Cardiac muscle cell (in vitro differentiated cells and primary cell): ENCODE measurements at regions not wholly inside any gene's neighbourhood (a gene's known extent, or its start where the extent isn't known, plus 50 kb on each side); places are given as distances from the start of the nearest gene placed in this dataset.

Source experiments
- DNase-seq, 2 donors: peaks; one replicate each; pipeline versions ENCODE4 v3.0.0 to v3.0.0-alpha.2; 2010 to 2017; ENCODE audit warnings: low read depth in 1 of 2, low spot score in 1 of 2
- H3K27ac ChIP-seq: fragments of 200-600 bp; sonication (generic); 2 replicates; pipeline ENCODE4 v1.5.1; 2016
- H3K27me3 ChIP-seq: fragments of 200-600 bp; sonication (generic); 2 replicates; pipeline ENCODE4 v1.6.0; 2016; ENCODE audit warnings: control low read depth
- H3K36me3 ChIP-seq: fragments of 200-600 bp; sonication (generic); 2 replicates; pipeline ENCODE4 v1.5.1; 2016; ENCODE audit warnings: control low read depth
- H3K4me1 ChIP-seq: fragments of 200-600 bp; sonication (generic); 2 replicates; pipeline ENCODE4 v1.8.1; 2017; ENCODE audit warnings: low read depth, mild to moderate bottlenecking, mixed run types
- H3K4me3 ChIP-seq: fragments of 200-600 bp; sonication (generic); 2 replicates; pipeline ENCODE4 v1.5.1; 2016; ENCODE audit warnings: mild to moderate bottlenecking
- H3K9me3 ChIP-seq: fragments of 200-600 bp; sonication (generic); 2 replicates; pipeline ENCODE4 v1.5.1; 2017; ENCODE audit warnings: low read depth, mild to moderate bottlenecking, control low read depth
- CTCF ChIP-seq: IDR thresholded peaks from 2 replicates; pipeline ENCODE4 v1.5.1; 2012; ENCODE audit warnings: low read depth, mild to moderate bottlenecking, low read length

GRCh38 chr13:72165276-72165675, 298.3 kb upstream of the DACH1 start:
- Histone ChIP-seq H3K4me3 (no peak overlapping the region), H3K36me3 (no peaks in the 10 kb centered on the region), H3K27me3 (no peaks in the 10 kb centered on the region), H3K9me3 (no peaks in the 10 kb centered on the region), H3K4me1 (no peaks in the 10 kb centered on the region), H3K27ac (no peak overlapping the region)
- DNase-seq, result no peak
- no peak for TF ChIP-seq CTCF

- no peak overlapping the region for H3K27ac ChIP-seq
- H3K4me1 ChIP-seq, result no peaks in the 10 kb centered on the region
- no peak overlapping the region for H3K4me3 ChIP-seq
- no peak for TF ChIP-seq CTCF
- DNase-seq, result no peak
- no peaks in the 10 kb centered on the region for H3K9me3 ChIP-seq
- H3K36me3 ChIP-seq, result no peaks in the 10 kb centered on the region
- no peaks in the 10 kb centered on the region for H3K27me3 ChIP-seq
Observed at GRCh38 chr13:72164811-72165210, 297.8 kb upstream of the DACH1 start.

GRCh38 chr13:72163678-72164077, 296.7 kb upstream of the DACH1 start:
- Histone ChIP-seq H3K36me3 (no peaks in the 10 kb centered on the region), H3K4me3 (no peak overlapping the region), H3K9me3 (no peaks in the 10 kb centered on the region), H3K4me1 (no peaks in the 10 kb centered on the region), H3K27me3 (no peaks in the 10 kb centered on the region), H3K27ac (no peak overlapping the region)
- no peak for DNase-seq
- TF ChIP-seq CTCF, result no peak

GRCh38 chr13:72160977-72161376, 294.0 kb upstream of the DACH1 start:
- Histone ChIP-seq H3K4me1 (no peaks in the 10 kb centered on the region), H3K36me3 (no peaks in the 10 kb centered on the region), H3K9me3 (no peaks in the 10 kb centered on the region), H3K27ac (no peak overlapping the region), H3K27me3 (no peaks in the 10 kb centered on the region), H3K4me3 (no peak overlapping the region)
- no peak for DNase-seq
- no peak for TF ChIP-seq CTCF

GRCh38 chr13:72156760-72157159, 289.8 kb upstream of the DACH1 start:
- no peak overlapping the region for H3K27ac ChIP-seq
- no peaks in the 10 kb centered on the region for H3K27me3 ChIP-seq
- H3K4me3 ChIP-seq, result no peak overlapping the region
- H3K9me3 ChIP-seq, result no peaks in the 10 kb centered on the region
- no peak for TF ChIP-seq CTCF
- no peak for DNase-seq
- H3K36me3 ChIP-seq, result no peaks in the 10 kb centered on the region
- no peaks in the 10 kb centered on the region for H3K4me1 ChIP-seq

- no peaks in the 10 kb centered on the region for H3K27me3 ChIP-seq
- H3K27ac ChIP-seq, result no peak overlapping the region
- no peaks in the 10 kb centered on the region for H3K9me3 ChIP-seq
- no peak for TF ChIP-seq CTCF
- no peaks in the 10 kb centered on the region for H3K36me3 ChIP-seq
- no peaks in the 10 kb centered on the region for H3K4me1 ChIP-seq
- no peak for DNase-seq
- H3K4me3 ChIP-seq, result no peak overlapping the region
Observed at GRCh38 chr13:72153272-72153671, 286.3 kb upstream of the DACH1 start.
